HL-60 (cell line): ENCODE measurements at regions not wholly inside any gene's neighbourhood (a gene's known extent, or its start where the extent isn't known, plus 50 kb on each side); places are given as distances from the start of the nearest gene placed in this dataset.

Source experiments
- DNase-seq, 2 experiments: peaks; one replicate each; pipeline ENCODE4 v3.0.0-alpha.2; 2010 to 2020; ENCODE audit warnings: low read depth in 1 of 2, low spot score in 1 of 2
- H3K27ac ChIP-seq: fragments of 250-450 bp; sonication (Bioruptor Pico); replicated peaks from 2 replicates; pipeline ENCODE4 v1.5.1; 2020; ENCODE audit warnings: mild to moderate bottlenecking, moderate library complexity
- H3K27me3 ChIP-seq: fragments of 250-450 bp; sonication (Bioruptor Pico); 2 replicates; pipeline ENCODE4 v1.5.1; 2021; ENCODE audit warnings: mild to moderate bottlenecking, moderate library complexity; ENCODE audit not compliant: insufficient read depth, poor library complexity, severe bottlenecking
- H3K4me3 ChIP-seq: replicated peaks from 2 replicates; pipeline ENCODE4 v1.5.1; 2011; ENCODE audit warnings: mild to moderate bottlenecking, control low read depth, low read length; ENCODE audit not compliant: insufficient read depth
- CTCF ChIP-seq: IDR thresholded peaks from one replicate; pipeline ENCODE4 v1.5.1; 2011; ENCODE audit warnings: low read length, control low read depth, inconsistent platforms; ENCODE audit not compliant: insufficient read depth
- GABPA ChIP-seq: IDR thresholded peaks from 2 replicates; pipeline ENCODE4 v1.6.1; 2012; ENCODE audit warnings: low read depth
- POLR2AphosphoS5 ChIP-seq: IDR thresholded peaks from 2 replicates; pipeline ENCODE4 v1.6.1; 2012; ENCODE audit warnings: low read depth
- REST ChIP-seq: IDR thresholded peaks from 2 replicates; pipeline ENCODE4 v1.6.1; 2012; ENCODE audit warnings: low read depth; ENCODE audit not compliant: insufficient replicate concordance
- SPI1 ChIP-seq: IDR thresholded peaks from 2 replicates; pipeline ENCODE4 v1.6.1; 2012; ENCODE audit warnings: low read depth, mild to moderate bottlenecking, borderline replicate concordance

GRCh38 chr3:99473321-99473751, 165.1 kb upstream of the COL8A1 start:
- H3K27ac ChIP-seq: no peak overlapping the region
- no peak overlapping the region for H3K4me3 ChIP-seq
- TF ChIP-seq REST (no peak), SPI1 (no peak), GABPA (no peak), POLR2AphosphoS5 (no peak)
- no peak for DNase-seq
- no peaks in the 10 kb centered on the region for H3K27me3 ChIP-seq

- Histone ChIP-seq H3K27ac (no peak overlapping the region), H3K27me3 (no peaks in the 10 kb centered on the region), H3K4me3 (no peak overlapping the region)
- no peak for DNase-seq
- no peak for TF ChIP-seq GABPA
- no peak for TF ChIP-seq POLR2AphosphoS5
- no peak for TF ChIP-seq REST
- TF ChIP-seq SPI1: no peak
- no peak for TF ChIP-seq CTCF
These were observed 166.0 kb upstream of the COL8A1 start for GRCh38 chr3:99472385-99472784.

GRCh38 chr3:99471353-99472323, 166.8 kb upstream of the COL8A1 start:
- Histone ChIP-seq H3K27ac (no peak overlapping the region), H3K27me3 (no peaks in the 10 kb centered on the region), H3K4me3 (no peak overlapping the region)
- DNase-seq: no peak
- TF ChIP-seq GABPA (no peak), POLR2AphosphoS5 (no peak), REST (no peak), CTCF (no peak), SPI1 (no peak)
